IMR-90 (cell line): ENCODE measurements at regions not wholly inside any gene's neighbourhood (a gene's known extent, or its start where the extent isn't known, plus 50 kb on each side); places are given as distances from the start of the nearest gene placed in this dataset.

Experiments
- ATAC-seq: fragments of 200-7000 bp; cut with Tn5 transposase; 2 replicates; pipeline ENCODE4 v1.9.1; 2020; ENCODE audit warnings: low read depth, mild to moderate bottlenecking, moderate library complexity
- BruUV-seq: library from RNA; stranded (reverse); fragments of 400-500 nt; replicated peaks from 2 replicates; lab custom pipeline; 2021; lab: Mats Ljungman, UMichigan
- CTCF ChIA-PET: fragments of 300-600 bp; formaldehyde crosslinking; extraction: SDS; loops from one replicate; lab custom pipeline; 2021; ENCODE audit warnings: antibody characterized with exemption; lab: Yijun Ruan, JAX
- POLR2A ChIA-PET: fragments of 300-600 bp; sonication (Branson Sonifier 250); formaldehyde crosslinking; loops from one replicate; lab custom pipeline; 2022; ENCODE audit warnings: antibody characterized with exemption; ENCODE audit not compliant: unreplicated experiment; lab: Charles Lee
- DNase-seq: peaks from one replicate; pipeline ENCODE4 v3.0.0; 2013
- H2AFZ ChIP-seq: replicated peaks from 2 replicates; pipeline ENCODE3; 2013; ENCODE audit warnings: low read length, mild to moderate bottlenecking; ENCODE audit not compliant: poor library complexity
- H2AK5ac ChIP-seq: 2 replicates; pipeline ENCODE4 v1.6.1; 2013; ENCODE audit warnings: low read depth, low read length, inconsistent platforms
- H2AK9ac ChIP-seq: replicated peaks from 2 replicates; pipeline ENCODE3; 2013; ENCODE audit warnings: mild to moderate bottlenecking, low read depth, low read length, moderate library complexity; ENCODE audit not compliant: poor library complexity
- H2BK120ac ChIP-seq: 2 replicates; pipeline ENCODE4 v1.6.1; 2013; ENCODE audit warnings: low read depth, low read length, inconsistent platforms
- H2BK15ac ChIP-seq: 3 replicates; pipeline ENCODE4 v1.6.1; 2013; ENCODE audit warnings: low read depth, low read length, inconsistent platforms
- H2BK20ac ChIP-seq: 2 replicates; pipeline ENCODE4 v1.6.1; 2013; ENCODE audit warnings: low read depth, mild to moderate bottlenecking, inconsistent platforms, low read length, moderate library complexity
- H2BK5ac ChIP-seq: 2 replicates; pipeline ENCODE4 v1.6.1; 2013; ENCODE audit warnings: mild to moderate bottlenecking, low read depth, low read length, inconsistent platforms; ENCODE audit not compliant: poor library complexity, severe bottlenecking
- H3K14ac ChIP-seq: replicated peaks from 2 replicates; pipeline ENCODE4 v1.6.1; 2013; ENCODE audit warnings: low read depth, low read length, inconsistent platforms
- H3K18ac ChIP-seq: 2 replicates; pipeline ENCODE4 v1.6.1; 2013; ENCODE audit warnings: low read depth, low read length, control low read depth
- H3K23ac ChIP-seq: 2 replicates; pipeline ENCODE4 v1.6.1; 2013; ENCODE audit warnings: low read depth, low read length, inconsistent platforms
- H3K27ac ChIP-seq: 2 replicates; pipeline ENCODE4 v1.5.1; 2013; ENCODE audit warnings: mild to moderate bottlenecking, control low read depth, low read length; ENCODE audit not compliant: insufficient read depth
- H3K27me3 ChIP-seq: 2 replicates; pipeline ENCODE4 v1.6.1; 2013; ENCODE audit warnings: low read length; ENCODE audit not compliant: control insufficient read depth, insufficient read depth
- H3K36me3 ChIP-seq: 2 replicates; pipeline ENCODE4 v1.6.1; 2013; ENCODE audit warnings: low read length, mixed read lengths; ENCODE audit not compliant: control insufficient read depth, insufficient read depth
- H3K4ac ChIP-seq: 2 replicates; pipeline ENCODE4 v1.6.1; 2013; ENCODE audit warnings: low read depth, low read length, inconsistent platforms
- H3K4me1 ChIP-seq: 2 replicates; pipeline ENCODE4 v1.6.1; 2013; ENCODE audit warnings: low read length, mixed read lengths; ENCODE audit not compliant: control insufficient read depth, insufficient read depth
- H3K4me2 ChIP-seq: 2 replicates; pipeline ENCODE4 v1.6.1; 2013; ENCODE audit warnings: low read depth, mild to moderate bottlenecking, control low read depth, low read length, moderate library complexity
- H3K4me3 ChIP-seq: 2 replicates; pipeline ENCODE4 v1.5.1; 2013; ENCODE audit warnings: low read depth, mild to moderate bottlenecking, control low read depth, low read length, moderate library complexity; ENCODE audit not compliant: insufficient read depth
- H3K56ac ChIP-seq: 2 replicates; pipeline ENCODE4 v1.6.1; 2013; ENCODE audit warnings: low read length, inconsistent platforms; ENCODE audit not compliant: insufficient read depth; ENCODE audit errors: extremely low read depth
- H3K79me1 ChIP-seq, 2 experiments: 2 replicates each; pipeline ENCODE4 v1.6.1; 2013; ENCODE audit warnings: low read length in 2 of 2, inconsistent platforms in 1 of 2, low read depth in 1 of 2
- H3K9ac ChIP-seq: 2 replicates; pipeline ENCODE4 v1.6.1; 2013; ENCODE audit warnings: low read depth, low read length, control low read depth
- H3K9me1 ChIP-seq: 2 replicates; pipeline ENCODE4 v1.6.1; 2013; ENCODE audit warnings: low read length, inconsistent platforms; ENCODE audit not compliant: insufficient read depth
- H3K9me3 ChIP-seq: 2 replicates; pipeline ENCODE4 v1.6.1; 2013; ENCODE audit warnings: low read length; ENCODE audit not compliant: control insufficient read depth, insufficient read depth
- H4K20me1 ChIP-seq: 2 replicates; pipeline ENCODE4 v1.6.1; 2013; ENCODE audit warnings: low read length, inconsistent platforms; ENCODE audit not compliant: insufficient read depth
- H4K5ac ChIP-seq: 2 replicates; pipeline ENCODE4 v1.6.1; 2013; ENCODE audit warnings: mild to moderate bottlenecking, low read depth, low read length, control low read depth
- H4K8ac ChIP-seq, 2 experiments: 2 replicates each; pipeline ENCODE4 v1.6.1; 2013; ENCODE audit warnings: low read depth in 2 of 2, low read length in 2 of 2, control low read depth in 1 of 2, inconsistent platforms in 1 of 2
- H4K91ac ChIP-seq: 2 replicates; pipeline ENCODE4 v1.6.1; 2013; ENCODE audit warnings: low read depth, low read length, inconsistent platforms; ENCODE audit not compliant: insufficient read depth
- BHLHE40 ChIP-seq: fragments of 150-350 bp; IDR thresholded peaks from 2 replicates; pipeline ENCODE4 v1.6.1; 2016; ENCODE audit warnings: mild to moderate bottlenecking, low read depth, low read length
- CEBPB ChIP-seq: IDR thresholded peaks from 2 replicates; pipeline ENCODE4 v1.6.1; 2012; ENCODE audit warnings: low read depth, low read length, improper control_type of control experiment
- CHD1 ChIP-seq: IDR thresholded peaks from 2 replicates; pipeline ENCODE4 v1.6.1; 2012; ENCODE audit warnings: low read depth, low read length, improper control_type of control experiment
- CTCF ChIP-seq: conservative IDR thresholded peaks from 2 replicates; pipeline ENCODE4 v1.5.1; 2012; ENCODE audit warnings: mild to moderate bottlenecking, low read depth, low read length, improper control_type of control experiment
- ELK1 ChIP-seq: fragments of 150-350 bp; IDR thresholded peaks from 2 replicates; pipeline ENCODE4 v1.6.1; 2016; ENCODE audit warnings: low read depth, mild to moderate bottlenecking, low read length, moderate library complexity, borderline replicate concordance
- FOS ChIP-seq: fragments of 150-350 bp; IDR thresholded peaks from 2 replicates; pipeline ENCODE4 v1.6.1; 2016; ENCODE audit warnings: low read depth, low read length
- MAFK ChIP-seq: IDR thresholded peaks from 2 replicates; pipeline ENCODE4 v1.6.1; 2012; ENCODE audit warnings: low read depth, low read length, improper control_type of control experiment
- MAZ ChIP-seq: IDR thresholded peaks from 2 replicates; pipeline ENCODE4 v1.6.1; 2012; ENCODE audit warnings: low read depth, mild to moderate bottlenecking, low read length, improper control_type of control experiment, moderate library complexity, borderline replicate concordance
- MXI1 ChIP-seq: IDR thresholded peaks from 2 replicates; pipeline ENCODE4 v1.6.1; 2012; ENCODE audit warnings: low read depth, mild to moderate bottlenecking, low read length, moderate library complexity, borderline replicate concordance
- NFE2L2 ChIP-seq: fragments of 150-350 bp; IDR thresholded peaks from 2 replicates; pipeline ENCODE4 v1.6.1; 2016; ENCODE audit warnings: low read depth, mild to moderate bottlenecking, low read length
- POLR2A ChIP-seq: IDR thresholded peaks from 2 replicates; pipeline ENCODE4 v1.6.1; 2012; ENCODE audit warnings: mild to moderate bottlenecking, low read depth, low read length
- RAD21 ChIP-seq: IDR thresholded peaks from 2 replicates; pipeline ENCODE4 v1.6.1; 2012; ENCODE audit warnings: low read length, improper control_type of control experiment
- RCOR1 ChIP-seq: IDR thresholded peaks from 2 replicates; pipeline ENCODE4 v1.6.1; 2012; ENCODE audit warnings: mild to moderate bottlenecking, low read length, improper control_type of control experiment; ENCODE audit not compliant: insufficient replicate concordance
- RFX5 ChIP-seq: IDR thresholded peaks from 2 replicates; pipeline ENCODE4 v1.8.0; 2012; ENCODE audit warnings: low read depth, mild to moderate bottlenecking, low read length, moderate library complexity
- SMC3 ChIP-seq: fragments of 150-350 bp; IDR thresholded peaks from 2 replicates; pipeline ENCODE4 v1.6.1; 2016; ENCODE audit warnings: low read depth, mild to moderate bottlenecking, antibody characterized with exemption, low read length, moderate library complexity
- USF2 ChIP-seq: fragments of 150-350 bp; IDR thresholded peaks from 2 replicates; pipeline ENCODE4 v1.6.1; 2017; ENCODE audit warnings: mild to moderate bottlenecking, antibody characterized with exemption, low read length, low read depth
- dilution Hi-C: fragments of 300-500 bp; cut with HindIII; formaldehyde crosslinking; loops from one replicate; pipeline ENCODE4 v1.14.3; 2018; ENCODE audit warnings: low sequenced_read_pairs; ENCODE audit not compliant: unreplicated experiment
- in situ Hi-C: fragments of 300-500 bp; cut with MboI; formaldehyde crosslinking; loops from 3 replicates; pipeline ENCODE4 v1.14.3; 2019; ENCODE audit warnings: low sequenced_read_pairs, inconsistent platforms, mixed read lengths
- intact Hi-C: fragments of 100-400 bp; cut with micrococcal nuclease; formaldehyde crosslinking; loops from 2 replicates; pipeline ENCODE4 v1.10.0; 2022

DNA sequence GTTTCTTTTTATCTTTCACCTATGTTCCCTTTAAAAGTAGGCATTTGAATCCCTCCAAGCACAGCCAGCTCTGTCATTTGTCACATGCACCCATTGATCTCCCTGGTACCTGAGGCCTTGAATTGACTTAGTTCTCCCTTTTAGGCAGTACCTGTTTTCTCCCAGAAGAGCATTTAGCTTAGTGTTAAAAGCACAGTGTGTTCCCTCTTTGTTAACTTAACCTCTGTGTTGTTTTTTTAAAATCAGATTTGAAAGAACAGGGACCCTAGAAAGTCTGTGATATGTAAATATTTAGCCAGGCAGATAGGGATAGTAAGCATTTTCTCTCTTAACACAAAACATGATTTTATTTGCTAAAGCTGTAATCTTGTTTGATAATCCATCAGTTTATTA, 113.8 kb upstream of the SPATA31D4 start:
- intact Hi-C loops: no loop called here
- Histone ChIP-seq H3K36me3 (no peaks in the 10 kb centered on the region), H3K79me1 (no peaks in the 10 kb centered on the region), H2AFZ (no peak overlapping the region), H4K8ac (no peak overlapping the region), H4K91ac (no peak overlapping the region), H2BK120ac (no peak overlapping the region), H3K9me1 (no peaks in the 10 kb centered on the region), H3K23ac (no peak overlapping the region), H3K4ac (no peak overlapping the region), H4K5ac (no peak overlapping the region), H3K4me2 (no peak overlapping the region), H4K20me1 (no peaks in the 10 kb centered on the region), H3K27ac (no peak overlapping the region), H3K4me3 (no peak overlapping the region), H3K18ac (no peak overlapping the region), H2AK5ac (no peak overlapping the region), H3K14ac (no peak overlapping the region), H2AK9ac (no peak overlapping the region), H2BK20ac (no peak overlapping the region), H3K27me3 (no peaks in the 10 kb centered on the region), H3K4me1 (no peaks in the 10 kb centered on the region), H3K9me3 (no peaks in the 10 kb centered on the region), H3K9ac (no peak overlapping the region), H3K56ac (no peak overlapping the region), H2BK15ac (no peak overlapping the region), H2BK5ac (no peak overlapping the region)
- no peak for ATAC-seq
- TF ChIP-seq RCOR1 (no peak), POLR2A (no peak), BHLHE40 (no peak), MAZ (no peak), MAFK (no peak), MXI1 (no peak), ELK1 (no peak), SMC3 (no peak), RFX5 (no peak), NFE2L2 (no peak), FOS (no peak), CHD1 (no peak), CTCF (no peak), CEBPB (no peak), USF2 (no peak), RAD21 (no peak)
- in situ Hi-C loops: no loop called here
- CTCF ChIA-PET: no interaction called here
- no TSS peak for BruUV-seq
- no peak for DNase-seq
- POLR2A ChIA-PET: no interaction called here
- dilution Hi-C loops: no loop called here
